Natural killer cell treated with Interleukin-12 subunit alpha and Interleukin-12 subunit beta and Interleukin-15 and Interleukin-18, amount 100 ng/mL, for 72 hours (primary cell): ENCODE measurements at regions not wholly inside any gene's neighbourhood (a gene's known extent, or its start where the extent isn't known, plus 50 kb on each side); places are given as distances from the start of the nearest gene placed in this dataset.

Experiments
- ATAC-seq, 2 donors: fragments of 150-1000 bp; cut with Tn5 transposase in 1 of 2; sonication (Bioruptor Pico), chemical (Tn5 transposase) in 1 of 2; 2 replicates each; pipeline ENCODE4 v1.10.0; 2021
- DNase-seq: peaks from one replicate; pipeline ENCODE4 v3.0.0; 2022; ENCODE audit warnings: low spot score
- H3K27ac Mint-ChIP-seq, 2 donors: 1 replicate in 1 of 2; 2 replicates in 1 of 2; pipeline ENCODE4 v1.8.0; 2022; ENCODE audit warnings: mixed read lengths in 2 of 2, mild to moderate bottlenecking in 1 of 2, moderate library complexity in 1 of 2
- H3K27me3 Mint-ChIP-seq, 2 donors: 1 replicate in 1 of 2; 2 replicates in 1 of 2; pipeline ENCODE4 v1.8.0; 2022; ENCODE audit warnings: mixed read lengths in 2 of 2
- H3K36me3 Mint-ChIP-seq: one replicate; pipeline ENCODE4 v1.8.0; 2022; ENCODE audit warnings: mixed read lengths
- H3K4me1 Mint-ChIP-seq, 2 donors: 1 replicate in 1 of 2; 2 replicates in 1 of 2; pipeline ENCODE4 v1.8.0; 2022; ENCODE audit warnings: low read depth in 2 of 2, mixed read lengths in 2 of 2, mild to moderate bottlenecking in 1 of 2
- H3K4me3 Mint-ChIP-seq: one replicate; pipeline ENCODE4 v1.8.0; 2022; ENCODE audit warnings: mixed read lengths
- H3K9me3 Mint-ChIP-seq: 2 replicates; pipeline ENCODE4 v1.8.0; 2022; ENCODE audit warnings: mixed read lengths

GRCh38 chr5:96340357-96340756 lies 92.7 kb downstream of the PCSK1 start:
- Mint-ChIP-seq H3K27me3 (peaks cover 18 to 20% of the 10 kb centered on the region in 2 donors), H3K9me3 (no peaks in the 10 kb centered on the region), H3K4me1 (no peaks in the 10 kb centered on the region), H3K4me3 (no peak overlapping the region), H3K36me3 (no peaks in the 10 kb centered on the region), H3K27ac (no peak overlapping the region)
- no peak for ATAC-seq
- DNase-seq: no peak

DNA sequence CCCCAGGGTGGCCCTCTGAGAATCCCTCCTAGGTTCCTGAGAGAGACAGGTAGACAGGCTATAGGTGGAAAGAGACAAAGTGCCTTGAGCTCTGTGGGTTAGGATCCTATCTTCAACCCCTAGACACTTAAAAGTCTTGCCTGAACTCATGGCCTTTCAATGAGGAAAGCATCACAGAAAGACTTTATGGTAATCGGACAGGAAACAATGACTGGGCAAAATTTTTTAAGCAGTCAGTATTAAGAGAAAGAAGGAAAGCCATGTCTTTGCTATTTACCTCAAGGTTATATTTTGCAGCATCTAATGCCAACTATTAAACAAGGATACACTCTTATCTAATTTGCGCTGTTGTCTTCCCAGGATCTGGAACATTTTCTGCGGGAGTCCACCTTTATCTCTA lies 93.2 kb downstream of the PCSK1 start:
- H3K9me3 Mint-ChIP-seq: no peaks in the 10 kb centered on the region
- no peak overlapping the region for H3K4me3 Mint-ChIP-seq
- no peaks in the 10 kb centered on the region for H3K36me3 Mint-ChIP-seq
- H3K27me3 Mint-ChIP-seq: peaks cover 18 to 19% of the 10 kb centered on the region in 2 donors
- DNase-seq (no peak), ATAC-seq (no peak)
- no peak overlapping the region for H3K27ac Mint-ChIP-seq
- H3K4me1 Mint-ChIP-seq: no peaks in the 10 kb centered on the region

DNA sequence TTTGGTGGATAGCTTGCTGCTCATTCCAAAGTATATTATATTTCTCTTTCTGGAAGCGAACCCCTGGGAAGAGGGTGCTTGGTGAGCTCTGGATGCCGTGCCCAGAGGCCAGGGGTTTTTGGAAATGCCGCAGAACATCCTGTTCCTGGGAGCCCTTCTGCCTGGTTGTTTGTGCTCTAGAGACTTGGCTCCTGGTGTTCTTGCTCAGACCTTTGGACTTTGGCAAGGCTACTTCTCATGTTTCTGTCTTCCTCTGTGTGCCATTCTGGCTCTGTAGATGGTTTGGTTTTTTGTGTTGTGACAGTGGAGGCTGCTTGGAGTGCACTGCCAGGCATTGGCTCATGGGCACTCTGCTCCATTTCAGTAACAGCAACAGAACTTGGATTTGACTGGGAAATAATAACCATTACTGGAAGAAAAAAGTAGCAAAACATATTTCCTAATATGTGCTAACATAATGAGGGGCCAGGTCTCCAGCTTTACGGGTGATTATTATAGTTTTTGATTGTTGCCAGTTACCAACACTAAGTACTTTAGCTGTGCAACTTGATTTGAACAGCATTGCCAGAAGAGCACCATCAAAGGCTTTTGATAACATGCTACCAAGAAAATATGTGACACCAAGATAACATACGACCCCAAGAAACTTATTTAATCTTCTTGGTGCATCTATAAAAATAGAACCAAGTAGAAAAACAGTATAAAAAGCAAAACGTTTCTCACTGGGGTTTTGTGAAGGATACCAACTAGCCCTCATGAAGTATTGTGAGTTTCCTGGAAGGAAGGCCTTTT lies 94.2 kb downstream of the PCSK1 start:
- no peaks in the 10 kb centered on the region for H3K9me3 Mint-ChIP-seq
- no peak overlapping the region for H3K4me3 Mint-ChIP-seq
- no peaks in the 10 kb centered on the region for H3K36me3 Mint-ChIP-seq
- DNase-seq (no peak), ATAC-seq (no peak)
- H3K4me1 Mint-ChIP-seq: no peaks in the 10 kb centered on the region
- H3K27ac Mint-ChIP-seq: no peak overlapping the region
- peaks cover 17 to 18% of the 10 kb centered on the region in 2 donors for H3K27me3 Mint-ChIP-seq

GRCh38 chr5:96338091-96338490 lies 95.0 kb downstream of the PCSK1 start:
- no peaks in the 10 kb centered on the region for H3K36me3 Mint-ChIP-seq
- DNase-seq: no peak
- H3K27ac Mint-ChIP-seq: no peak overlapping the region
- H3K4me1 Mint-ChIP-seq: no peaks in the 10 kb centered on the region
- H3K4me3 Mint-ChIP-seq: no peak overlapping the region
- ATAC-seq: no peak
- no peaks in the 10 kb centered on the region for H3K9me3 Mint-ChIP-seq
- H3K27me3 Mint-ChIP-seq: peaks cover 14 to 18% of the 10 kb centered on the region in 2 donors

DNA sequence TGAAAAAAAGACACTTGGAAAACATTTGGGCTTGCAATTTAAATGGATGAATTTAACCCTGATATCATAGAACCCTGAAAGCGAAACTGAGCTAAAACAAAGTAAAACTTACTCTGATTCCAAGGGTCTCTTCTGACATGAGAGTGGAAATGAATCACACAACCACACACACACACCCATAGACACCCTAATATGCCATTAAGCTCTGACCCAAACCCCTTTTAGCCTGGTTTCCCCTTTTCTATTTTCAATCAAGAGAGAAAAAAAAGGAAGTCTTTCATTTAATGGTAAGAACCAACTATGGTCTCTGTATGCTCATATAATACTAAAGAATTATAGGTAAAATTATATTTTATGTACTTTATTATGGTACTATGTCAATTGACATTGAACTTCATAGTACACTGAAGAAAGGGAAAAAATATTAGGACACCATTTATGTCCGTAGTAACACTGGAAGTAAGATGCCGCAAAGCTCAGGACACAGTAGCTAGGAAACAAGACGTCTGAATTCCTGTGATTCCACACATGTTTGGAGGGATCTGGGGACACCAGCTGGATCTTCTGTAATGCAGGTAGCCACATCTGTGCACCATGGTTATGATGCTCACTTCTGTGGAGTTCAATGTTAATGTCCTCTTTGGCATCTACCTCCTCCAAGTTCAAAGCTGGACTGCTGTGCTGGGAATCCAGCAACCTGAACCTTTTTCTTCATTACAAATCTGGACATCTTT lies 95.8 kb downstream of the PCSK1 start:
- Mint-ChIP-seq H3K4me1 (no peaks in the 10 kb centered on the region), H3K36me3 (no peaks in the 10 kb centered on the region), H3K27me3 (peaks cover 13 to 14% of the 10 kb centered on the region in 2 donors), H3K9me3 (no peaks in the 10 kb centered on the region), H3K4me3 (no peak overlapping the region), H3K27ac (no peak overlapping the region)
- ATAC-seq: peak in 1 of 2 donors; percentile 55
- DNase-seq: no peak

DNA sequence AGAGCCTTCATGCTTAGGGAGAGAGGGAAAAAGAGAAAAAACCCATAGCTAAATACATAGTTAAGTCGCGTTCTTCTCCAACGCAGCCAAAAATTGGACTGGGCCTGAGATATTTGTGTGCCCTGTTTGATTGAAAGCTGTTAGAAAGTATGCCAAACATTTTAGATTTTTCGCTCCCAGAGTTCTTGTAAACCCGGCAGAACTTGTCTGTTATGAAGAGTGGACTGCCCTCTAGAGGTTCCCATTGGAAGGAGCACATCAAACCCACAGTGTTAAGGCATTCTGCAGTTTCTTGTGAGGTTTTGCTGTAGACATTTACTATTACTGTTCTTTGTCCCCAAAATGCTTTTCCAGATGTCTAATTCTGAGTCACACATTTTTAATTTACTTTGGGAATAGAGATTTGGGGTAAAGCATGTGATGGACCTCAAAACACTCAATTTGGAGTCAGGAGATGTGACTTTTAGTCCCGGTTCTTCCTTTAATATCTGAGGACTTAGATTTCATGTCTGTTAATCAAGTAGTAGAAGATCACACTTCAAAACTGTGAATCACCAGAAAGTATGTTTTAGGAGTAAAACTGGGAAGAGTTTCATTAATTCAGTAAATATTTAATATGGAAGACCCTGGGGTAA lies 96.6 kb downstream of the PCSK1 start:
- Mint-ChIP-seq H3K27me3 (peaks cover 12 to 16% of the 10 kb centered on the region in 2 donors), H3K27ac (no peak overlapping the region), H3K9me3 (no peaks in the 10 kb centered on the region), H3K36me3 (no peaks in the 10 kb centered on the region), H3K4me1 (no peaks in the 10 kb centered on the region), H3K4me3 (no peak overlapping the region)
- DNase-seq (peak; percentile 71), ATAC-seq (peak; percentile 78 to 87)

DNA sequence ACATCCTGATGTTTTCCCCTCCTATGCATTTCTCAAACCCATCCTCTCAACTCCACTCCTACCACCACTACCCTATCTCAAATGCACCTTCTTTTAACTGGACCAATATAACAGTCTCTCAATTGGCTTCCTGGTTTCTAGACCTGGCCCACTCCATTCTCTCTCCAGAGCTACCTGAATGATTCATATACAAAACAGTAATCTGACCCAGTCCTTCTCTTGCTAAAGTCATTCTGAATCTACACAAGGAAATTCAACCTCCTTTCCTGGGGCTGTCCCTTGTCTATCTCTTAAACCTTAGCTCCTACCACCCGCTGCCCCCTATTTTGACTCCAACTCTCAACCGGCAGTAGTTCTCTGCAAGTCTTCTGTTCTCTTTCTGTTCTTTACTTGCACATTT lies 97.2 kb downstream of the PCSK1 start:
- H3K36me3 Mint-ChIP-seq: no peaks in the 10 kb centered on the region
- DNase-seq: no peak
- no peaks in the 10 kb centered on the region for H3K9me3 Mint-ChIP-seq
- peaks cover 0 to under 1% of the 10 kb centered on the region in 2 donors for H3K4me1 Mint-ChIP-seq
- no peak overlapping the region for H3K4me3 Mint-ChIP-seq
- H3K27ac Mint-ChIP-seq: no peak overlapping the region
- ATAC-seq: peak; percentile 20 to 59
- H3K27me3 Mint-ChIP-seq: peaks cover 14 to 16% of the 10 kb centered on the region in 2 donors

DNA sequence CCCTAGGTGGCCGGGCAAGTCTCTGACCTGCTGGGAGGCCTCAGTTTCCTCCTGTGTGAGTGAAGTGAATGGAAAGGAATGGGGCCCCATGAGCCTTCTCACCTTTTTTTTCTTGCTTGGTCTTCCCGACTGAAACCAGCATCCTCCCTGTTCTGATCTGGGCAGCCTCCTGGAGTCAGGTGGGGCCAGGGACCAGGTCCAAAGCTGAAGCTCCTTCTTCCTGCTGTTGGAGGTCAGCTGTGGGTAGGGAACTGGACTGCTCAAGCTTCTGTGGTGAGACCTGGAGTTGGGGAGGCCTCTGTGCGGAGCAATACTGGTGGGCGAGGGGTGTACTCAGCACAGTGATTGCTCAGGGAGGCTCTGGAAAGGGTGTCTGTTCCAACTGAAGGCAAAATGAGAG lies 99.7 kb downstream of the PCSK1 start:
- no peak overlapping the region for H3K27ac Mint-ChIP-seq
- no peak for DNase-seq

DNA sequence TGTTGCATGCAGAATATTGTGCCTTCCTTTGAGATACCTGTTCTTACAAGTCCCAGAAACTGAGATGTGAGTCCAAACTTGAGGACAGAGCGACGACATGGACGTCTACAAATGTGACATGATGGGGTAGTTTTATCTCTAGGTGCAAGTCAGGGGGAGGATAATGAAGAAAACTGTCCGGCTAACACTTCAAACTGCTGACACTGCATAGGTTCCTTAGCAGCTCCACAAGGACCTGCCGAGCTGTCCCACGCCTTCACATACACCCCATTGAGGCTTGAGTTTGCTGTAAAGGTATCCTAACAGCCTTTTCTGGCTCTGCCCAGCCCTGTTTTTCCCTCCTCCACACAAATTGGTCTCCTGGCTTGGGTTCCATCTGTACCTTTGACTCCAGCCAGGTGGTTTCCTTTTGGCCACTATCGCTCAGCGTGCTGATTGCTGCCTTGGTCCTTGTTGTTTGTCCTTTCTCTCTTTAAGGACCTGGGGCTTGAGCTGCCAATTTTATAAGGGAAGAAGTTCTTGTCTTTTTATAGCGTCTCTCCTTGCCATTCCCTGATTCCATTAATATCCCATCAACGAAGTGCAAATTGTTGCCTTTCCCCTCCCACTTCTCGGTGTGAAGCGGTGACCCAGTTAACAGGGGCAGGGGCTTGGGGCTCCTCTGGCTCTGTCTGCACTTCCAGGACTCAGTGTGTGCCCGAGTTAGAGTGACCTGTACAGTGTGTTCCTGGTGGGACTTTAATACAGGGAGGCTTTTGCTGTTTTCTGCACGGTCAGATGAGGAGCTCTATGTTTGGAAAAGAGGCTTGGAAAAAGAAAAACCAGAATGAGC lies 100.3 kb downstream of the PCSK1 start:
- DNase-seq: no peak
- Mint-ChIP-seq H3K4me1 (peaks cover 9 to 10% of the 10 kb centered on the region in 2 donors), H3K27me3 (peaks cover 16 to 18% of the 10 kb centered on the region in 2 donors), H3K9me3 (no peaks in the 10 kb centered on the region), H3K36me3 (no peaks in the 10 kb centered on the region), H3K27ac (no peak overlapping the region), H3K4me3 (no peak overlapping the region)
- no peak for ATAC-seq

More for the DNA sequence above, 99.7 kb downstream of the PCSK1 start:
- Mint-ChIP-seq H3K9me3 (no peaks in the 10 kb centered on the region), H3K4me3 (no peak overlapping the region), H3K4me1 (peaks cover 9 to 10% of the 10 kb centered on the region in 2 donors), H3K36me3 (no peaks in the 10 kb centered on the region), H3K27me3 (peaks cover 14 to 15% of the 10 kb centered on the region in 2 donors)
- ATAC-seq: no peak

DNA sequence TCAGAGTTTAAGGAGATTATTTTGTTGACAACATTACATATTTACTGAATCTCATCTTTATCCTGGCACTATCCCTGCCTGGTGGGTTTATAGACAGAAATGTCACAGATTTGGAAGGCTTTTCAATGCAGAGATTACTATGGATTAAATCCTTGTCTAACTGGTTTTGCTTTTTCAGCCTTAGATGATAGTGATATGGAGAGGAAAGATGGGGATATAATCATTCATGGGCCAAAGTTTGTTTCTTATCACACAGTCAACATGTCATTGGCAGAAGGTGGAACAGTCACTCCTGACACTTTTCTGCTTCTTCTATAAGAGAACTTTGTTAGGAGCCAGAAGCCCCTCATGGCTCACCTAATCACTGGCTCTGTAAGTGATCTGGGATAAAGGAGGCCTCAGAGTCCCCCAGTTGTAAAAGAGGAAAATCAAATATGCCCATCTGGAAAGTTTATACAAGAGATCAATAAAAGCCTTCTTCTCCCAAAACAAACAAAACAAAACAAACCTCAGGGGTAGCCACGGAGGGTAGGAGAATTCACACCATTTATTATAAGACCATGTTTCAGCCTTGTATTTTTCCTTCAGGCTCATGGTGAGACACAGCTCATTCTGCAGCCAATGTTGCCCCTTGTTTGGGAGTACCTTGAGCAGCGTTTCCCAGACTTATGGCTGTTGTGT lies 101.2 kb downstream of the PCSK1 start:
- no peaks in the 10 kb centered on the region for H3K9me3 Mint-ChIP-seq
- H3K4me1 Mint-ChIP-seq: peaks cover 9 to 10% of the 10 kb centered on the region in 2 donors
- no peak for ATAC-seq
- no peak overlapping the region for H3K27ac Mint-ChIP-seq
- H3K36me3 Mint-ChIP-seq: no peaks in the 10 kb centered on the region
- H3K27me3 Mint-ChIP-seq: peaks cover 16 to 19% of the 10 kb centered on the region in 2 donors
- no peak for DNase-seq
- H3K4me3 Mint-ChIP-seq: no peak overlapping the region

GRCh38 chr5:96331210-96331609 lies 101.8 kb downstream of the PCSK1 start:
- no peak for DNase-seq
- Mint-ChIP-seq H3K36me3 (no peaks in the 10 kb centered on the region), H3K27ac (no peak overlapping the region), H3K4me3 (no peak overlapping the region), H3K4me1 (peaks cover 9 to 10% of the 10 kb centered on the region in 2 donors), H3K27me3 (peaks cover 17 to 25% of the 10 kb centered on the region in 2 donors), H3K9me3 (no peaks in the 10 kb centered on the region)
- ATAC-seq: no peak

DNA sequence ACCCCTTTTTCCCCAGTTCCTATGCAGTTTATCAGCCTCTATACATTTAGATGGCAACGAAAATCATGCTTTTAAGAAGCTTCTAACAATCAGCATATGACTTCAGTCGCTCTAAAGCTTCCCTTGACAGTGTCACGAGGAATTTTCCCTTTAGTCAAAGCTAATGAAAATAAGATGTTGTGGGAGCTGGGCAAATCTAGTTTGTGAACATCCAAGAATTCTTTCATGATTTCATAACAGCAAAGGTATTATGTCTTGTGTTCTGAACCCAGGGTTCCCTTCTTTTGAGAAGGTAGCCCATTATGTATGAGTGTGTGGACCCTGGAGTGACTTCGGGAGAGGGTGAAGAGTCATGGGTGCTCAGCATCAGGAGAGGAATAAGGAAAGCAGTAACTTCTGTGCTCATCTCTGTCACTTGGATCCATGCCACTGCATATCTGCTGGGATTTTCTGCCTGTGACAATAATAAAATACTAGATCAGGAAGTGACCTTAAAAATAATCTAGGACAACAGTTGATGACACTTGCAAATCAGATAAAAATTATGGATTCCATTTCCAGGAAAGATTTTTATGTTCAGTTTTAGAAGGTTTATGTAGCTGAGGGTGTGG lies 102.4 kb downstream of the PCSK1 start:
- peaks cover 9 to 10% of the 10 kb centered on the region in 2 donors for H3K4me1 Mint-ChIP-seq
- no peak for DNase-seq
- peaks cover 22 to 30% of the 10 kb centered on the region in 2 donors for H3K27me3 Mint-ChIP-seq
- ATAC-seq: no peak
- peak overlapping the region; percentile 16 for H3K4me3 Mint-ChIP-seq
- H3K27ac Mint-ChIP-seq: peak overlapping the region; percentile 11 to 13
- no peaks in the 10 kb centered on the region for H3K36me3 Mint-ChIP-seq
- no peaks in the 10 kb centered on the region for H3K9me3 Mint-ChIP-seq
